GM19468 (cell line): ENCODE measurements at regions not wholly inside any gene's neighbourhood (a gene's known extent, or its start where the extent isn't known, plus 50 kb on each side); places are given as distances from the start of the nearest gene placed in this dataset.

Source experiments
- ATAC-seq: cut with Tn5 transposase; IDR thresholded peaks from one replicate; pipeline ENCODE4 v1.9.1; 2021; ENCODE audit warnings: mild to moderate bottlenecking, moderate library complexity, moderate number of reproducible peaks; ENCODE audit not compliant: unreplicated experiment; ENCODE audit errors: extremely low read depth

DNA sequence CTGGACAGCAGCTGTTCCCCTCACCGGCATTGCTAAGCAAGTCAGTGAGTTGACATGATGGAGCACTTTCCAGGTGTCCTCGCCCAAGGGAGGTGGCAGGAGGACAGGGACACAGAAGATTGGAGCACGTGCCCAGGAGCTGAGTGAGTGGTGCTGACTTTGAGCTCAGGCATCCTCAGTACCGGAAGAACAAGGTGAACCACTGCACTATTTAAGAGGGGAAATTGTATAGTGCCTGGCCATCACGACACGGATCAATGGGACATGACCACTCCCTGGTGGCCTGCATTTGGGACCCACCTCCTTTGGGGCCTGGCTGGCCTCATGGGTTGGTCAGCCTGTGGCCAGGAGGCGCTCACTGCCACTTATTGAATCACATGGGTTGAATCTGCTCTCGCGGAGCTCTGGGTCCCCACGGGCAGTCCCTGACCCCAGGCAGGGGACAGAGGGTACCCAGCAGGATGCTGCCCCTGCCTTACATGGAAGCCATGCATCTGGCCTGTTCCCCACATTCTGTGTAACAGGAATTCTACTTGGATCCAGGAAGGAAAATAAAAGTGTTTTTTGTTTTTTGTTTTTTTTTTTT, 206.9 kb upstream of the ZNF536 start:
- no peak for ATAC-seq

DNA sequence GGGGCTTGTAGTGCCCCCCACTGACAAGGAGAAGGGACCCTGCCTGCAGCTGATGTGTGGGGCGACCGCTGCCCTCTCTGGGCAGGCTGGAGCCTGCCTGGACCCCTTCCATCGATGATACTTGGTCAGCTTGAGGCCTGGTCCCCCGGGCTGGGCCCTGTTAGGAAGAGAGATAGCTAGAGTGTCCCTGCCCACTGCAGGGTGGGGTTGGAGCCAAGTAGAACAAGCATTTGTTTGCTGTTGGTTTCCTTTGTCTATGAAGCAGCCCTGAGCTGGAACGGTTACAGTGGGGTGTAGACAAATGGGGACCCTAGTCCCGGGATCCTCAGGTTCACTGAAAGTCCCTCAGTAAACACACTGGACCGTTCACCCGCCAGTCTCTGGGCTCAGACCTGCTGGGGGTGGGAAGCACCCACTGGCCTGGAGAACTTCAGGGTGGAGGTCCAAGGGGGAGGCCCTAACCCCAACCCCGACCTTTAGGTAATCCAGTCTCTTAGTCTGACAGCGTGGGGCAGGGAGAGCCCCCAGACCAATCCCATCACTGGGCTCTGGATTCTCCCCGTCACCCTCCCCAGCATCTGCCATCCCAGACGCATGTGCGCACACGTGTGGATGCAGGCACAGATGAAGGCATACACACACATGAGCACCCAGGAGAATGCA, 204.8 kb upstream of the ZNF536 start:
- ATAC-seq: no peak

DNA sequence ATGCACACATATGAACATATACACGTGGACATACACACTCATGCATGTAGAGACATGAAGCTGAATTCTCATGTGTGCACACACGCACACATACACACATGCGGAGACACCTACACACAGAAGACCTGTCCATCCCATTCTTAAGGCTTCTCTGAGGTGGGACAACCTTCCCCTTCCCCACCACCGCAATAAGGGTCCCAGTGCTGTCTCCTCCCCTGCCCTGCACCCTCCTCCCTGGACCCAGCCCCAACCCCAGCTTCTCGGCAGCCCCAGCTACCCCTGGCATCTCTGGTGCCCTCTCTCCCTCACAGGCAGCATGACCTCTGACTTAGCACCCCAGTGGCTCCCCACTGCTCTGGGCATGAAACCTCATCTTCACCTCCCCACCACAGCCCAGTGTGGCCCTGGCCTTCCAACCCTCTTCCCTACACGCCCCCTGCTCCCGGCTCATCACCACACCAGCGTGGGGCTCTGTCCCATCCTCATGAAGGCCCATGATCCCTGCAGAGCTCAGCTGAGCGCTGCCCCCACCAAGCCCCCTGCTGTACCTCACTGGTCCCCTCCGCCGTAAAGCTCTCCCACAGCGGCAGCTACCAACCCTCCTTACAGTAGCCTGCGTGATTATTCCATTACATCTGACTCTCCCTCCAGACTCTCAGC, 204.1 kb upstream of the ZNF536 start:
- no peak for ATAC-seq

DNA sequence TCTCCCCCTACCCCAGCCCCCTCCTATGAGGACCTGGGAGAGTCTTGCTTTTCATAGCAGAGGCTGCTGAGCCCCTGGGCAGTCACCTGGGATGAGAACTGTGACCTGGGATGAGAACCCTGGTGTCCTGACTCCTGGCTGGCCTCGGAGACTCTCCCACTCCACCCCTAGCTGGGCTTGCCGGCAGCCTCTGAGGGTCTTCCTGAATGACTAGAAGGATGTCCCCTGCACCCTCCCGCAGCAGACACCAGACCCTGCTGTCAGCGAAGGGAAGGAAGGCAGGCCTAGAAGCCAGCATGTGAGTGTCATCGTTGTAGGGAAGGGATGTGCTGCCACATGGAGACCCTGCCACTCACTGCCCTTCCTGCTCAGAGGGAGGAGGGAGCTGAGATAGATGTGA, 203.4 kb upstream of the ZNF536 start:
- ATAC-seq: no peak

DNA sequence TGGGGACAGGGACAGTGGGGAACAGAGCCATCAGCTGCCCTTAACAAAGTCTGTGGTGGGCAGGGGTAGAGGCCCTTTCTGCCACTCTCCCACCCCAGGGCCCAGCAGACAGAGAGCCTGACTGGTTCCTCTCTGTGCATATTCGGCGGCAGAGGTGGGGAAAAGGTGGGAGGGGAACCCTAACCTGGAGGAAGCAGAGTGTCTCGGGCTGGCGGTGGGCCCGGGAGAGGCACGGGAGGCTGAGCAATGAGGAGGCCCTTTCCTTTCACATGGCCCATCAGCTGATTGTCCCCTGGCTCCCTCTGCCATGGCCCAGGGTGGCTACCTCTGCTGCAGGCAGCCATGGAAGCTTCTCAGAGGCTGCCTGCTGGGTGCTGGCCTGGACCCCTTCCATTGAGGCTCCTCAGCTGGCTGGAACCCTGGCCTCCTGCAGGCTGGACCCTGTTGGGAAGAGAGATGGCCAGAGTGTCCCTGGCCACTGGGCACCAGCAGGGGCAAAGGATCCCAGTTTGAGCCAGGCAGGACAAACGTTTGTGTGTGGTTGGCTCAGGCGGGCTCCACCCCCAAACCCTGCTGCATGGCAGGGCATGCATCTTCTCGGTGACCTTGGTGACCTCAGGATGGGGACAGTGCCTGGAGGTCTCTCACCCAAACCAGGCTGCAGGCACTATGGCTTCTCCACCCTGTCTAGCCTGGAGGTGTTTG, 202.8 kb upstream of the ZNF536 start:
- ATAC-seq: no peak

DNA sequence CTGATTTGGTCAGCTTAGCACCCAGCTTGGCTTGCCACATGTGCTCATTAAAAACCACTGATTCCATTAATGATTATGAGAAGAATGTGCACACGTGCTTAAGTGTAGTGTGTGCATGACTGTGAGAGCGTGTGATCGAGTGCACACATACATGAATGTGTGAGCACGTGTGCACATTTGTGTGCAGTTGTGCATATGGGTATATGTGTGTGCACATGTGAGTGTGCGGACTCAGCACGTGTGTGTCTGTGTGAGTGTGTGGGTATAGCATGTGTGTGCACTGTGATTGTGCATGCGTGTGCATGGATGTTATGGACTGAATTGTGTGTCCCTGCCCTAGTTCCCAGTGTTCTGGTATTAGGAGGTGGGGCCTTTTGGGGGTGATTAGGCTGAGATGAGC, 202.1 kb upstream of the ZNF536 start:
- ATAC-seq: no peak

DNA sequence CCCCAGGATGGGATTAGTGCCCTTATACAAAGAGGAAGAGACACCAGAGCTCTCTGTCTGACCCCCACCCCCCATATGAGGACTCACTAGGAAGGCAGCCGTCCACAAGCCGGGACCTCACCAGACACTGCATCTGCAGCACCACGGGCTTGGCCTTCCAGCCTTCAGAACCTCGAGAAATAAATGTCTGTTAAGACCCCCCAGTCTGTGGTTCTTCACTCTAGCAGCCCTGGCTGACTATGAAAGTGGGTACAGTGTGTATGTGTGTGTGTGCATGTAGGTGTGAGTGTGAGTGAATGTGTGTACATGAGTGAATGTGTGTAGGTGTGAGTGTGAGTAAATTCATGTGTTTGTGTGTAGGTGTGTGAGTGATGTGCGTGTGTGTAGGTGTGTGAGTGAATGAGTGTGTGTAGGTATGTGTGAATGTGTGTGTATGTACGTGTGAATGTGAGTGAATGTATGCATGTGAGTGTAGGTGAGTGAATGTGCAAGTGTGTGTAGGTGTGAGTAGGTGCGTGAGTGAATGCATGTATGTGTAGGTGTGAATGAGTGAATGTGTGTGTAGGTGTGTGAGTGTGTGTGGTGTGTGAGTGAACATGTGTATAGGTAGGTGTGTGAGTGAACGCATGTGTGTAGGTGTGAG, 201.6 kb upstream of the ZNF536 start:
- ATAC-seq: no peak

DNA sequence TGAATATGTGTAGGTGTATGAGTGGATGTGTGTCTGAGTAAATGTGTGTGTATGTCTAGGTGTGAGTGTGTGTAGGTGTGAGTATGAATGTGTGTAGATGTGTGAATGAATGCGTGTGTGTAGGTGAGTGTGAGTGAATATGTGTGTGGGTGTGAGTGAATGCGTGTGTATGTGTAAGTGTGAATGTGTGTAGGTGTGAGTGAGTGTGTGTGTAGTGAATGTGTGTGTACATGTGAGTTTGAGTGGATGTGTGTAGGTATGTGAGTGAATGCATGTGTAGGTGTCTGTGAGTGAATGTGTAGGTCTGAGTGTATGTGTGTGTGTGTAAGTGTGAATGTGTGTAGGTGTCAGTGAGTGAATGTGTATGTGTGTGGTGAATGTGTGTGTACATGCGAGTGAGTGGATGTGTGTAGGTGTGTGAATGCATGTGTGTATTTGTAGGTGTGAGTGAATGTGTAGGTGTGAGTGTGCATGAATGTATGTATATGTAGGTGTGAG, 201.0 kb upstream of the ZNF536 start:
- no peak for ATAC-seq

DNA sequence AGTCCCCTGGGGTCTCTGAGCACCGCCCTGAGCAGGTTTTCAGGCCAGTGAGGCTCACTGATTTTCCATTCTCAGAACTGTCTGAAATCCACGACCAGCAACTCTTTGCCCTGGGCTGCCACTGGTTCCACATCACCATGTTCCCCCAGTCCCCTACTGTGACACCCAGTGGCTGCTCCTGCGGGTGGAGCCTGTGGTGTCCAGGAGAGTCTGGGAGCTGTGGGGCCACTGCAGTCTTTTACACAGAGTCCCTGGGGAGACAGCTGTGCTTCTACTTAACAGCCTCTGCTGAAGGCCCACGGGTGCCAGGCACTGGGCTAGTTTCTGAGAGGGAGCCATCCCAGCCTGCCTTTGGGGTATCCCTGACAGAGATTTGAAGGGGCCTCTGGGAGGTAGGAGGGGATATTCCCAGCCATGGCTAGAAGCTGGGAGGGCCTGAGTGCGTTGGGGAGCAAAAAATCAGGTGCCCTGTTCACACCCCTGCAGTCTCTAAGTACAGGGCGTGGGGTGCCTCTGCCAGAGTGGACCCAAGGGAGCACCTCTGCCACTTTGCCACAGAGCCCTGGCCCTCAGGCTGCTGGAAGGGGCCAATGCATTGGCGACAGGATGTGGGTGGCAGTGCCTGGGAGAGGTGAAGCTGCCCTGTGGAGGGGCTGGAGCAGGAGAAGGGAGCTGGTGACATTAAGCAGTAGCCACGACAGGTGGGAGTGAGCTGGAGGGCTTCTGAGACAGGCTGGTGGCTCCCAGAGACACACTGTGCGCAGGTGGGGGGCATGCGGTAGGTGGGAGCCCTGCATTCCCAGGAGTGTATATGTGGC, 200.2 kb upstream of the ZNF536 start:
- ATAC-seq: no peak

DNA sequence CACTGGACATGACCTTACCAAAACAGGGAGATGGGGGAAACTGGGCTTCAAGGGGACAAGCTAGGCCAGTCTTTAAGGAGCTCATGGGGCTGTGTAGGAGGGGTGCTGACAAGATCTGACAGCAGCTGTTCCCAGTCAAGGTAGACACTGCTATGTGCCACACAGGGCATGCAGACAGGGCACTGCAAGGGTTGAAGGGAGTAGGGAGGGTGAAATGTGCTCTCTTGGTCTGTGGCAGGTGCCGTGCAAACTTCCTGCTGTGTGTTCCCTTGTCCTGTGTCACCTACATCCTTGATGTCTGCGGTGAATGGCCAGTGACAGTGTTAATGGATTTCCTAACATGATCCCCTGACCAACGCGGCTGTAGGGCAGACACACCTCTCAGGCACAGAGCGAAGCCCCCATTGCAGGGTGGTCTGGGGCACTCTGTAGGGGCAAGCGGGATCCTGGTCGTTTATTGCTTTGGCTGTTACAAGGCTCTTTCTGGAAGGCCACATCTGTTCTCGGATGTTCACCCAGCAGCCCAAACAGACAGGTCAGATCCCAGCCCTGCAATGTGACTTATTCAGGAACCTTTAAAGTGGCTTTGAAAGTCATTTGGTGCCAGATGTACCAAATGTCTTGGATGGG, 199.5 kb upstream of the ZNF536 start:
- no peak for ATAC-seq

DNA sequence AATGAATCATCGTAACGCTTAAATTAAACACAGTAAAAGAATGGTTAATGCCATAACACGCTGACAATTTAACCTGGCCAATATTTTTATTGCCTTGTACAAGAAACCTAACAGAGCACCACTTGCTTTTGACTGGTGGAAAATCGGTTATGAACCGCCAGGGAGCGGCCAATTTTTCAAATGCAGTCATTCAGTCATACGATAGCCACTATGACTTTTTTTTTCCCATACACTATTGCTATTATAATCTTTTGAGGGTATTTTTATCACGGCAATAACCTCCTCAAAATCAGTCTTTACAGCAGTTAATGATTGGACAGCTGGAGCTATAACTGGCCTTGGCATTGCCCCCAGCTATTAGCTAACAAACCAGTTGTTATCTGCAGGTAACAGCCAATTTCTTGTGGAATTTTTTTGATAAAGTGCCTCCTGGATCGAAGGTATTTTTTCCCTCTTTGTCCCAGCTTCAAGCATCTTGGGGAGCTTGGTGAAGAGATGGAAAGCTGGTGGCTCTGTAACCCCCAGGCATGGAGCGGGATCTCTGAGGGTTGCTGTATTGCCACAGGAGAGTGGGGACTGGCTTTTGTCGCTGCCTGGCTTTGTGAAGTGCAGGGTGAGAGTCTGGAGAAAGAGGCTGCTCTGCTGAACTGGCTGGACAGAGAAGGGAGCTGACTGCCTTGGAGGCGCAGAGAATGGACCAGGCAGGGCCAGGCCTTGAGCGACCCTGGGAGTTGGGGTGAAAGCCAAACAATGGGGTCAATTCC, 198.4 kb upstream of the ZNF536 start:
- no peak for ATAC-seq

DNA sequence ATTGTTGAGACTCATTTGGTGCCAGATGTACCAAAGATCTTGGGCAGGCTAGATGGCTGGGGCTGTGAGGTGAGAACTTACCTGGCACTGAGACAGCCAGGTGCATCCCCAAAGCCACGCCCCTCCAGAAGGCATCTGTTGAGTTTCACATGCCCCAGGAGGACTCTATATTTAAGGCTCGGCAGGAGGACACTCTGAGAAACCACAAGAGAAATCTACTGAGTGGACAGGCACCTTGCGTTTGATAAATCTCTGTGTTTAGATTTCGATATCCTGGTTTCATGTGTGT, 197.9 kb upstream of the ZNF536 start:
- no peak for ATAC-seq

DNA sequence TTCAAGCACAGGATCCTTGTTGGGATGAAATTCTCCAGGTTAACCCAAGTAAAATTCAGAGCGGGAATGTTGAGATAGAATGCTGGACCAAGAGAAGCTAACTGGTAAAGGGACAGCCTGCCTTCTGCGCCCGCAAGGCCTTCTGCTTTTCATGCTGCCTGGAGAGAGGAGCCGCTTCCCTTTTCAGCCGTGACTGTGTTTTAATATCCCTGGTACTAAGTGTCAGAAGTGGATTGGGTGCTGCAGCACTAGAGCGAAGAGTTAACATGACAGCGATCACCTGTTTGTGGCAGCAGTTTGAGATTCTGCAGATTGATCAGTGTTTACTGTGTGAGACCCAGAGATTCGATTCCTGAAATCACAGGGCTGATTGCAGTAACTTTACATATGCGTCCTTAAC, 197.4 kb upstream of the ZNF536 start:
- ATAC-seq: no peak

DNA sequence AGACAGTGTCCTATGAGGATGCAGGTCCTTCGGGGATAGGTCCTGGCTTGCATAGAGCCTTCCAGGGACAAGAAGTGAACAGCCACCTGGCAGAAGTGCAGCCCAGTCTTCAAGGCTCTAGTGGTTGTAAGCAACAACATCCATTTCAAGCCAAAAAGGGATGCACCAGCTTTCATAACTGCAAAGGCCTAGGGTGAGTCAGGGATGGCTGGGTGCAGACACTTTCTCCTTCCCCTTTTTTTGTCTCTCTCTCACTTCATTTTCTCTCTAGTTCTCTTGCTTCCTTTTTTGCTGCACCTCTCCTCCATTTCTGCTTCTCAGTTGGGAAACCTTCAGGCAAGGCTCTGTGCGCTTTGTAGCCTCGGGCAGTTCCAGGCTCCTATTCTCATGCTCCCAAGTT, 196.2 kb upstream of the ZNF536 start:
- ATAC-seq: no peak

DNA sequence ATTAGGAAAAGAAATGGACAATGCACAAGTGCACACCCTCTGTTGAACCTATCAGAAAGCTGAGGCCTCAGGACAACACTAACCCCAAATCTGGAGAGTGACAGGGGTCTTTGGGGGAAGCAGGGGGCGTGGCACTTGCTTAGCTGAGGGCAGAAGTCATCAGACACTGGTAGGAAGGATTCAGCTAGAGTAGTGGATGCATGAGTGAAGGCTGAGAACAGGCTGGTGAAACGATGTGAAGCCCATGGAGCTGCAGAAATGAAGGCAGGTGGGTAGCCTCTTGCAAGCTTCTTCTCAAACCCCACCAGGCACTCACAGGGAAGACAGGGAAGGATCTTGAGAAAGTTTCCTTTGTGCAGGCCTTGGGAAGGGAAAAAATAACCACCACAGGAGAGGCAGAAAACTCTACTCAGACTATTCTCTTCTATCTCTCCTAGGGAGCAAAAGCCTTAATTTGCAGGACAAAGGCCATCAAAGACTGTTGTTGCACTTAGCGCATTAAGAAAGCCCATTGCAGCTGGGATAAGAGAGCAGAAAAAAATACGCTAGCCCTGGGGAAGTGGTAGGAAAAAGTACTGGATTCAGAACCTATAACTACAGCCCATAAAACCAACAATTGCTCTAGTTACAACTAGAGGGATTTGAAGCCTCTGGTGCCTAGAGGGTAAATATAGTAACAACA, 193.3 kb upstream of the ZNF536 start:
- no peak for ATAC-seq

DNA sequence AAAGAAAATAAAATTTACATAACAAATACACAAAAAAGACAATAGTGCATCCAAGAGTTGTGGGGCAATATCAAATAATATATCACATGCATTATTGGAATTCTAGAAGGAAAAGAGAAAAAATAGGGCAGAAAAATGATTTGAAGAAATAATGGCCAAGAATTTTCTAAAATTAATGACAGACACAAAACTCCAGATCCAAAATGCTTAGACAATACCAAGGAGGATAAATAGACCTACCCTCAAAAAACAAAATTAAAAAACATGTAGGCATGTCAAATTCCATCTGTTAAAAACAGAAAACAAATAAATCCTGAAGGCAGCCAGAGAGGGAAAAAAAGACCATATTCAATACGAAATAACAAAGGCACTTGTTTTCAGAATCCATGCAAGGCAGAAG, 191.5 kb upstream of the ZNF536 start:
- no peak for ATAC-seq

DNA sequence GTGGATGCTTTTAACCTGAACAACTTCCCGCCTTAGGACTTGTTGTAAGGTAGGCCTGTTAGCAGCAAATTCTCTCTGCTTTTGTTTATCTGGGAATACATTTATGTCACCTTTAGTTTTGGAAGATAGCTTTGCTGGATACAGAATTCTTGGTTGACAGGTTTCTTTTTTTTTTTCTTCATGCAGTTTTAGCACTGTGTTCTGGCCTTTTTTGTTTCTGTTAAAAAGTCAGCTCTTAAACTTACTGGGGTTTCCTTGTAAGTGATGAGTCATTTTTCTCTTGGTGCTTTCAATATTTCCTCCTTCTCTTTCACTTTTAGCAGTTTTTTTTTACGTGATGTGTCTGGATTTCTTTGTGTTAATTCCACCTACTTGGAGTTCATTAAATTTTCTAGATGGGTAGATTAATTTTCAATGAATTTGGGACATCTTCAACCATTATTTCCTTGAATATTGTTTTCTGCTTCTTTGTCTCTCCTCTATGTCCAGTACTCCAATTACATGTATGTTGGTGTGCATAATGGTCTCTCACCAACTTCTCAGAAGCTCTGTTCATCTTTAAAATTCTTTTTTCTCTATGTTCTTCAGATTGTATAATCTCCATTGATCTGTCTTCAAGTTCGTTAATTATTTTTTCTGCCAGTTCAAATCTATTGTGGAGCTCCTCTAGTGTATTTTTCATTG, 188.2 kb upstream of the ZNF536 start:
- ATAC-seq: no peak
